ENCODE measurements at regions not wholly inside any gene's neighbourhood (a gene's known extent, or its start where the extent isn't known, plus 50 kb on each side); places are given as distances from the start of the nearest gene placed in this dataset.

DNA sequence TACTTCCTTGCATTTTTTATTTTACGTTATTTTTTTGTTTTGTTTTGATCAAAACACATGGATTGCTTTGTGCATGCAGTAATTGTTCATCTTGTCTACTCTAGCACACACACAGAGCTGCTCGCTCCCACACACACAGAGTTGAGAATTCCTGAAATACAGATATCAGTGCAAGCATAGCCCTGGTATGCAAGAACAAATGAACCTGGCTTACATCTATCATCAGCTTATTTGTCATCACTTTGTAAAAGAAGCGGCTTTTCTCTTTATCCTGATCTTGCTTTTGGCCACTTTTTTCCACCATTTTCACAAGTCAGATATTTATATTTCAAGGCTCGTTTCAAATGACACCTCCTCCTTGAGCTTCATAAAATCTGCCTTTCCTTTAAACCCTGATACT is 1435.7 kb downstream of the MAT2B start:
- no peak for DNase-seq

GRCh38 chr5:164950927-164951326 is 1445.5 kb downstream of the MAT2B start:
- no peak for DNase-seq

- no peak for DNase-seq
These were observed 1446.2 kb downstream of the MAT2B start for GRCh38 chr5:164951570-164951969.

GRCh38 chr5:164958688-164959087 is 1453.3 kb downstream of the MAT2B start:
- no peak for DNase-seq

DNA sequence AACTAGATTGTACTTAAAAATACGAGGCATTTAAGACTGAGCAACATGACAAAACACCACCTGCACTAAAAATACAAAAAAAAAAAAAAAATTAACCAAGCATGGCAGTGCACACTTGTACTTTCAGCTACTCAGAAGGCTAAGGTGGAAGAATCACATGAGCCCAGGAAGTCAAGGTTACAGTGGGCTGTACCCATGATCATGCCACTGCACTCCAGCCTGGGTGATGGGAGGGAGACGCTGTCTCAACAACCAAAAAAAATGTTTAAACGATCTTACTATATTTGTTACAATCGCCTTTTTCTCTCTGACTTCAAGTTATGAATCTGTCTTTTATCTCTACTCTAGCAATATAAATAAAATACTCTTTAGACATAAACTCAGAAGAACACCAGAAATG is 1454.3 kb downstream of the MAT2B start:
- no peak for DNase-seq

GRCh38 chr5:164962329-164962961 is 1457.0 kb downstream of the MAT2B start:
- no peak for DNase-seq

- DNase-seq = no peak
These were observed 1461.2 kb downstream of the MAT2B start for GRCh38 chr5:164966611-164967010.

DNA sequence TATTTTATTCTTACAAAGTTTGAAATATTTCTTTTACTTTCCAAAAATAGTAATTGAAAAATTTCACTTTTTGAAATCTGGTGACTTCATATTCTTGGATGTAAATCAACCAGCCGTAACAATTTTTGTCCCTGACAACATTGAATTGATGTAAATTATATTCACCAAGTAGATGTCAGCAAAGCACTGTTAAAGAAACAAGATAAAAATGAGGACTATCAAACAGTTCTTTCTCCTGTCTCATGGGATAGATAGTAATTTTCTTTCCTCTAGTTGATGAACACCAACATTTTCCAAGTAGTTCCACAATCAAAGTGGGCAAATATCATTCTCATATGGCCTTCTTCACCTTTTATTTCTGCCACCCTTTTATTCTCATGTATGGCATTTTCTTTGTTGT is 1461.9 kb downstream of the MAT2B start:
- DNase-seq = no peak

- no peak for DNase-seq
These were observed 1467.6 kb downstream of the MAT2B start for GRCh38 chr5:164972973-164973372.

DNA sequence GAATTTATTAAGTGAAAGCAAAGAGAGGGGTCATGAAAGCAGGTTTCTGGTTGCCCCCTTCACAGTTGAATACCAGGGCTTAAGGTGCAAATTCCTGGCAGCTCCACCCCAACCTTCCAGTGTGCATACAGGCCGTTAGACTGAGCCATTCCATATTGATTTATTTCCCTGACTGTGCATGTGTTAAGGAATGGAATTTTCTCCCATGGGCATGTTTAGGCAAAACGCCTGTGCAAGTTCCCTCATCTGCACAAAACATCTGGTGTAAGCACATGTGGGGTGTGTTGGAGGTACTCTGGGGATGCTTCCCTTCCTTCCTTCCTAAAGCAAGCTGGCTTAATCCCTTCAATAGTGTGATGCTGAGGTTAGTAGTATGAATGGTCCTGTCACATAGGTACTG is 1470.6 kb downstream of the MAT2B start:
- no peak for DNase-seq

DNA sequence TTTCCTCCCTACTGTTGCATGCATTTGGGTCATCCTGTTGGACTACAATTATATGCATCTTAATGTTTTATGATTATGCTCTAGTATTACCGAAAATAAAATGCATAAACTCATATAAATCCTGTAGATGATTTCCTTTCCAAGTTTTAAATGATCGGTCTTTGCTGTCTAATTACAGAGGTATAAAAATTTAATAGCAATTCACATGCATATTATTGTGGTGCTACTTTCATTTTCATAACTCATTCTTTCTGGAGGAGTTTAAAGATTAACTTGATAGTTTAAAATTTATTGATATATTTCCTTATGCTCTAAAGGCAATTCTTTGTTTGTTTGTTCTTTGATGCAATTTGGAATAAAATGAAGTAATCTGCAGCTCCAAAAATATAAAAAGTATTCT is 1475.1 kb downstream of the MAT2B start:
- no peak for DNase-seq

DNA sequence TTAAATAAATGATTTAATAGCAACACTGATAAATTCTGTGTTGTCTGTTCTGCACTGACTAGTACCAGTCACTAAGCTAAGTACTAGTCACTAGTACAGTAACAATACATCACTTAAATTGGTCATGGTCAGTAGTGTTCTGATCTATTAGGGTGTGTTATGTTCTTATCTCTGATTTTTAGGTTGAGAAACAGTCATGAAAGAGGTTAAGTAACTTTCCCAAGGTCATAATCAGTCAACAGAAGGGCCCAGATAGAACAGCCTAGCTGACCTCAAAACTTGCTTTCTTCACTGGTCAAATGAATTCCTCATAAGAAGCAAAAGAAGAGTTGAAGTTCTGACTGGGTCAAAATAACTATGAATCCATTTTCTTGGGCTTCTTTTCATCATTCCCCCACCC is 1492.7 kb downstream of the MAT2B start:
- no peak for DNase-seq

GRCh38 chr5:164998590-164998989 is 1493.2 kb downstream of the MAT2B start:
- no peak for DNase-seq

DNA sequence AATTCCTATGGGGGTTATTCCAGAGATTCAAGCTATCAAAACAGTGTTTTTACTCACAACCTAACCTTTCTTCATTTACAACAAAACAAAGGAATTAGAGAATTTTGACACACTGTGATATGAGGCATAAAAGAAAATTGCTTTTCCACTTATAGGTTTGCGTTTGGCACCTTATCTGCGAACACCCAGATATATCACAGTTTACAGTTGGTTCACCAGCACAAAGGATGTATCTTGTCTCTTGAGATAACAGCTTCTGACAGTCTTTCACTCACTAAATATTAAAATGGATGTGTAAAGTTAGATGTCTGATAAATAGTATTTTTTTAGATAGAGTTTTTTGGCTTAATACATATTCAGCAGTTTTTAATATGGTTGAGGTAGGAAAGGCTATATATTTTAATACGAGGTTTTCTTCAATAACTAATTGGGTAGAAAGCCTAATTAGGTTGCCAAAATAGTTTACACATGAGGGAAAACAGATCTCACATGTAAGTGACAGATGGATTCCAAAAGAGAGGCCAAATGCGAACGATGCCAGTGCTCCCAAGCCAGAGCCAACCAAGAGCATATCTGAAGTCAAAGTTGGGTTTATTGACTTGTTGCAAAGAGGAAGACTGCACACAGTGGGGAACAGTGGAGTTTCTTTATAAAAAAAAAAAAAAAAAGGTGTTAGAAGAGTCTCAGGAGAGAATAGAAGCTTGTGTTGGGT is 1495.2 kb downstream of the MAT2B start:
- no peak for DNase-seq

- DNase-seq = no peak
These were observed 1497.9 kb downstream of the MAT2B start for GRCh38 chr5:165003283-165003682.

GRCh38 chr5:165004175-165004574 is 1498.8 kb downstream of the MAT2B start:
- DNase-seq = no peak

DNA sequence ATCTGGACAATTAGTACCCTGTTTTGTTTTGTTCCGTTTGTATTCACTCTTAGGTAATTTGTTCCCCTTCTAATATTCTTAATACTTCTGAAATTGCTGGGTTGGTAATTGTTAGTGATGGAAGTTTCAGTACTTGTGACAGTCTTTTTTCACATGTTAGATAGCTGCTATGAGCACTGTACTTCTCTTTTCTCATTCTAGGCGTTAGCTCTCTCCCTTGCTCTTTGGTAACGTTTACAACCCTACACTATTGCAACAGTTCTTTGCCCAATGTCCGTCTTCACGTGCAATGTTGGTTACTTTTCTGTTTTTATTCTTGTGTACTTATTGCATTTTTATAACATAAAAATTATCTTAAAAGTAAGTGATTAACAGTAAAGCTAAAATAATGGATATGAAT is 1509.0 kb downstream of the MAT2B start:
- DNase-seq = no peak

- DNase-seq = no peak
These were observed 1509.7 kb downstream of the MAT2B start for GRCh38 chr5:165015126-165015525.

GRCh38 chr5:165015547-165015946 is 1510.1 kb downstream of the MAT2B start:
- no peak for DNase-seq

- DNase-seq = no peak
These were observed 1521.6 kb downstream of the MAT2B start for GRCh38 chr5:165026971-165027370.

DNA sequence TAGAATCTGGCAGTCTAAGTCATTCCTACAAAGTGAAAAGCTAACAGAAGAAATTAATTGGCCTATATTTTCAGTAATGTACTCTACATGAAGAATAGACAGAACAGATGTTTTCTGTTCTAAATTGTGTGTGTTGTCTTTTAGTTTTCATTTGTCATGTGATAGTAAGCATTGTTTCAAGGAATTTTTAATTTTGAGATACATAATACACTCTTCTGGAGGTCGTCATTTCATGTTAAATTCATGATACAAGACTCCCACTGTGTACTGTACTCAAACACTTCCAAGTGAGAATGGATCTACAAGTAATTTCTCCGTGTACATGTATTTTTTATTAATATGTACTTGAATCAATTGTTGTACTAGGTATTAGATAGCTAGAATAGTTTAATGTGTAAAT is 1522.9 kb downstream of the MAT2B start:
- no peak for DNase-seq

- no peak for DNase-seq
These were observed 1523.9 kb downstream of the MAT2B start for GRCh38 chr5:165029099-165029870.

- no peak for DNase-seq
These were observed 1525.6 kb downstream of the MAT2B start for GRCh38 chr5:165030971-165031370.

GRCh38 chr5:165031371-165031770 is 1526.0 kb downstream of the MAT2B start:
- no peak for DNase-seq

Measured in NCI-H1436 (cell line).